Colonic mucosa (tissue), 4 donors: ENCODE measurements at regions not wholly inside any gene's neighbourhood (a gene's known extent, or its start where the extent isn't known, plus 50 kb on each side); places are given as distances from the start of the nearest gene placed in this dataset.

Experiments
- DNase-seq: peaks from one replicate; pipeline ENCODE4 v3.0.0-alpha.2; 2020
- H3K27ac ChIP-seq: fragments of 200-600 bp; one replicate; pipeline ENCODE4 v1.8.0; 2021
- H3K27me3 ChIP-seq: fragments of 200-600 bp; one replicate; pipeline ENCODE4 v1.8.0; 2021
- H3K36me3 ChIP-seq: fragments of 200-600 bp; one replicate; pipeline ENCODE4 v1.8.0; 2021
- H3K4me1 ChIP-seq: fragments of 200-600 bp; one replicate; pipeline ENCODE4 v1.8.0; 2021; ENCODE audit warnings: mild to moderate bottlenecking
- H3K4me3 ChIP-seq: fragments of 200-600 bp; one replicate; pipeline ENCODE4 v1.8.0; 2021
- H3K9ac ChIP-seq, 2 donors: one replicate each; pipeline ENCODE4 v1.7.0; 2013; ENCODE audit warnings: control low read depth in 2 of 2, low read depth in 2 of 2, low read length in 2 of 2
- H3K9me3 ChIP-seq: fragments of 200-600 bp; one replicate; pipeline ENCODE4 v1.8.0; 2021
- CTCF ChIP-seq: fragments of 200-600 bp; IDR thresholded peaks from one replicate; pipeline ENCODE4 v1.8.0; 2022; ENCODE audit warnings: antibody characterized with exemption, mild to moderate bottlenecking
- intact Hi-C: fragments of 100-400 bp; cut with DNase I; formaldehyde crosslinking; loops from one replicate; pipeline ENCODE4 v1.14.1; 2022
- donor health status: healthy.
- donor health status: DM: no; HTN: no; CAD: no.
- donor health status: DM: no; HTN: no; CAD: no.

GRCh38 chr12:124415064-124415463, 120.2 kb downstream of the RFLNA start:
- Histone ChIP-seq H3K9ac (no peak overlapping the region), H3K27ac (no peak overlapping the region), H3K4me3 (no peak overlapping the region), H3K36me3 (no peaks in the 10 kb centered on the region), H3K9me3 (no peaks in the 10 kb centered on the region), H3K27me3 (no peaks in the 10 kb centered on the region), H3K4me1 (no peaks in the 10 kb centered on the region)
- no peak for DNase-seq
- TF ChIP-seq CTCF, result no peak
- intact Hi-C loops, result no loop called here

GRCh38 chr12:124413915-124414314, 119.0 kb downstream of the RFLNA start:
- TF ChIP-seq CTCF, result no peak
- Histone ChIP-seq H3K4me1 (no peaks in the 10 kb centered on the region), H3K4me3 (no peak overlapping the region), H3K27ac (no peak overlapping the region), H3K36me3 (no peaks in the 10 kb centered on the region), H3K9ac (no peak overlapping the region), H3K9me3 (no peaks in the 10 kb centered on the region), H3K27me3 (no peaks in the 10 kb centered on the region)
- intact Hi-C loops, result no loop called here
- no peak for DNase-seq

DNA sequence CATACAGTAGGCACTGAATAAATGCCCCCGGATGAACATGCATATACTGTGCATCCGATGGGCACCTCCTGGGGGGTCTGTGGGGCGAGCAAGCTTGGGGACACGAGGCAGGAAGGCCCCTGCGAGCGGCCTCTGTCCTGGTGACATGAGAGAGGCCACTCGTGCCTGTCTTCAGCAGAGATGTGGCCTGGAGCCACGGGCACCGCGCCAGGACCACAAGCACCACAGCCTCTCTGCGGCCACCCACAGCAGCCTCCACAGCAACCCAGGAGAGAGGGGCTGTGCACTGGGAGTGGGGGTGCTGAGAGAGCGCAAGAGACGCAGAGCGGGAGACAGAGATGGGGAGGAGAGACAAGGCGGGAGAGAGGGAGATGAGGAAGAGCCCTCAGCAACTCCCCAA, 118.5 kb downstream of the RFLNA start:
- H3K27me3 ChIP-seq, result no peaks in the 10 kb centered on the region
- DNase-seq, result no peak
- no peak overlapping the region for H3K4me3 ChIP-seq
- no peak overlapping the region for H3K9ac ChIP-seq
- no peaks in the 10 kb centered on the region for H3K36me3 ChIP-seq
- no peak overlapping the region for H3K27ac ChIP-seq
- intact Hi-C loops, result no loop called here
- no peaks in the 10 kb centered on the region for H3K4me1 ChIP-seq
- TF ChIP-seq CTCF, result no peak
- H3K9me3 ChIP-seq, result no peaks in the 10 kb centered on the region

DNA sequence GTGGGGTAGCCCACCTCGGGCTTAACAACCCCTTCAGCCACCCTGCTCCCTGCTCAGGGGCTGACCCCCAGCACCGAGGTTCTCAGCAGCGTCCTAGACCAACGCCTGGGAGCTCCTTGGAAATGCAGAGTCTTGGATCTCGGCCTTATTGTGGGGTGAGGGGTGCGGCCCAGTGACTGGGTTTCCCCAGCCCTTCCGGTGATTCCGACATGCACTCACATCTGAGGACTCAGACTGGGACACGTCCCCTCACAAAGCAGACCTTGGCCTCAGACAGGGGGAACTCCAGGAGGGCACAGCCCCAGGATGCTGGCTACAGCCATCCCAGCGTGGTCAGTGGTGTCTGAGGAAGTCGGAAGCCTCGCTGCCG, 117.7 kb downstream of the RFLNA start:
- H3K9ac ChIP-seq, result no peak overlapping the region
- intact Hi-C loops, result no loop called here
- H3K4me3 ChIP-seq, result no peak overlapping the region
- peak overlapping the region; percentile 41 for H3K27ac ChIP-seq
- H3K36me3 ChIP-seq, result no peaks in the 10 kb centered on the region
- H3K27me3 ChIP-seq, result no peaks in the 10 kb centered on the region
- no peaks in the 10 kb centered on the region for H3K4me1 ChIP-seq
- DNase-seq, result no peak
- no peak for TF ChIP-seq CTCF
- no peaks in the 10 kb centered on the region for H3K9me3 ChIP-seq

DNA sequence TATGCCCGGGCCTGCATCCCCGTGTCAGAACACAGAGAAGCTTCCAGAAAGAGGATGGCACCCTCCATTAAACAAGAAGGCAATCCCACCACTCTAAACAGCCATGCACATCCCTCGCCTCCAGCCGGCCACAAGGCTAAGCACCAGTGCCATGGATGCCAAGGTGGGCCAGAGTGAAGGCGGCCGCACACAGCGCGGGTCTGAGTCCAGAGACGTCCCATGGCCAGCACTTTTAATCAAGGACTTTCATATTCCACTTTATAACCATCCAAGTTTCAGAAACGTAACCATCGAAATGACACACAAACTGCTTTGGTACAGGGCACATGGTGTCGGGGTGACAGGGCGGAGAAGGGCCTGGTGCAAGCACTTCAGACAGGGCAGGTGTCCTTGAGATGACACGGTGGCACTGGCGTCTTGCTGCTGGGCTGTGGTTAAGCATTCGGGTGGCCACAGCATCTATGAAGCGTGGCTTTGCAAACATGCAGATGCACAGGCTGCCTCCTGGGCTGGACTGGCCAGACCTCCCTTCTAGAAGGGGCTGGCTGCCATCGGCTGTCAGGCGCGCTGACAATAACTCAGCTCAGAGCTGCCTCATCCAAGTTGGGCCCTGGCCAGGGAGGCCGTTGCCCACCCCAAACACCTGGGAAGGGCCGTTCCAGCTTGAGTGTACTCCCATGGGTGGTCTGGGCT, 117.2 kb downstream of the RFLNA start:
- TF ChIP-seq CTCF, result no peak
- Histone ChIP-seq H3K4me1 (no peaks in the 10 kb centered on the region), H3K4me3 (no peak overlapping the region), H3K36me3 (no peaks in the 10 kb centered on the region), H3K9ac (no peak overlapping the region), H3K27ac (peak overlapping the region; percentile 41), H3K9me3 (no peaks in the 10 kb centered on the region), H3K27me3 (no peaks in the 10 kb centered on the region)
- intact Hi-C loops, result no loop called here
- no peak for DNase-seq
